ENCODE measurements at regions not wholly inside any gene's neighbourhood (a gene's known extent, or its start where the extent isn't known, plus 50 kb on each side); places are given as distances from the start of the nearest gene placed in this dataset.
"Not testable (repeated sequence)": the region's sequence is repeated elsewhere in the genome, so short reads cannot be mapped to it uniquely, and the experiment has no call there.

DNA sequence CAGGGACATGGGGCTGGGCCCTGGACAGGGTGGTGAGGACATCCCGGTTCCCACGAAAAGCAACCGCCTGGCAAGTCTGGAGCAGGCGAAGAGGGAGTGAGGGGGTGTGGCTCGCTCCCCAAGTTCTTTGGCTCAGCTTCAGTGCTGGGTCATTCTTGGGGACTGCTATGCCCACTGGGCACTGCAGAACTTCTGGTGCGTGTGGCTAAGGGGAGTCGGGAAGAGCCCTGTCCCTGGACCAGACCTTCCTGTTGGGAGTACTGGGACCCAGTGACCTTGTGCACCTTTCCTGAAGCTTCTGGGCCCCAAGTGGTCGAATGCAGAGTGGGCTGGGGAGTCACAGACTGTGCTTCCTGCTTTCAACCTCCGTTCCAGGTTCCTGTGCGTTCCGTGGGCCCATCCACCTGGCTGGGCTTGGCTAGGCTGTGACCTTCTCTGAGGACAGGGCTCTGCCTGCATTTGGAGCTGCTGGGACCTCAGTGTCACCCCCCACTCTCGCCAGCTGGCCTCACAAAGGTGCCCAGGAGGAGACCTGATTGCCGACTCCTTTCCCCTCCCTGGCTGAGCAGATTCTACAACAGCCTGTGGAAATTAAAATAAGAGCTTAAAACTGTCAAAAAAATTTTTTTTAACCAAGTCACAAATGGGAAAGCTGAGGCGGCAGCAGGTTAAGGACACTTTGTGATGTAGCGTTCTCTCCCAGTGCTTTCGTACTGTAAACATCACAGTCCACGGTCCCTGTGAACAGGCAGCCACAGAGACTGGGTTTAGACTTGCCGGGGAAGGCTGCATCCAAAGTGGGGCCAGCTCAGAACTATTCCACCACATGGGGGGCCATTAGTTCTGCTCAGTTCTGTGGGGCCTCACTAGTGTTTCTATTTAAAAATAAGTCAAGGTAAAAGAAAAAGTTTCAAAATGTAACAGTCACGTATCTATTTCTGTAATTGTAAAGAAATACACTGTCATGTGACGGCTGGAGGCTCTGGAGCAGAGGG lies 63.8 kb upstream of the WNT7B start:
- DNase-seq = no peak

DNA sequence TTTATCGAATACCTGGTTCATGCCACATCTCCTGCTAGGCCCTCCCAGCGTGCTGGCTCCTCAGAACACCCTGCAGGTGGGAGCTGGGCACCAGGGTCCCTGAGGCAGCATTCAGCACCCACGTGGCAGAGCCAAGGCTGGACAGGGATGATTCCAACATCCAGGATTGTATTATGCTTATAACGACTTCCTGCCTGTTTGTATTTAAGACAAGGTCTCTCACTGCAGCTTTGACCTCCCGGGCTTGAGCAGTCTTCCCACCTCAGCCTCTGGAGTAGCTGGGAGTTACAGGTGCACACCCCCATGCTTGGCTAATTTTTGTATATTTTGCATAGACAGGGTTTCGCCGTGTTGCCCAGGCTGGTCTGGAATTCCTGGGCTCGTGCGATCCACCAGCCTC lies 64.7 kb upstream of the WNT7B start:
- no peak for DNase-seq

DNA sequence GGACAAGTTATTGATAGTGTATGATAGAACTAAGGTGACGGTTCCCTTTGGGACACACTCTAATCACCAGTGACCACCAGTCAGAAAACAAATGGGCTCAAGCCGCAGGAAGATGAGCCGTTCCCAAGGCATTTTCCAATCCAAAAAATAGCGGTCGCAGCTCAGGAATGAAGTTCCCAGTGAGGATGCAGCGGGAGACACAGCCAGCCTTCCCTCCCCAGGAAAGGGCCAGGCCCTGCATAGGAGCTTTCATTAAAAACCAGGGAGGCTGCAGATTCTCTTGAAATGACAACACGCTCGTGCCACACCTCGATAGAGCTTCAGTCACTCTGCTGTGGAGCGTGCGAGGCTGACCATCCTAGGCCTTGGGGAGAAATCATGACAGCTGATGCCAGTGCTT lies 65.8 kb upstream of the WNT7B start:
- no peak for DNase-seq

DNA sequence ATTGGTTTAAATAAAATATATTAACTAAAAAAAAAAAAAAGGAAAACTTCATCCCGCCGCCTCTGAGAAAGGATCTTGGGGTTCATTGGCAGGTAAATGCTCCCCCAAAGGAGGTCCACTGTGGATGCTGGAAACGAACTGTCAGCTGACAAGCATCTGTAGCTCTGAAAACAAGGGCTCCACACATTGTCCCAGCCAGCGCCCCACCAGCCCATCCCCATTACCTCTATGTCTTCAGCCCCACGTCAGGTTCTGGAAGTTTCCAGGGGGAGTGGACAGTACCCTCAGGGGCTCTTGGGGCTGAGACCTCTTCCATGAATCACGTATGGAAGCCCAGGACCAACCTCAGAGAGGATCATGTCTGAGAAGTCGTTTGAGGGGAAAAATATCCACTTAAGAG lies 66.4 kb upstream of the WNT7B start:
- no peak for DNase-seq

DNA sequence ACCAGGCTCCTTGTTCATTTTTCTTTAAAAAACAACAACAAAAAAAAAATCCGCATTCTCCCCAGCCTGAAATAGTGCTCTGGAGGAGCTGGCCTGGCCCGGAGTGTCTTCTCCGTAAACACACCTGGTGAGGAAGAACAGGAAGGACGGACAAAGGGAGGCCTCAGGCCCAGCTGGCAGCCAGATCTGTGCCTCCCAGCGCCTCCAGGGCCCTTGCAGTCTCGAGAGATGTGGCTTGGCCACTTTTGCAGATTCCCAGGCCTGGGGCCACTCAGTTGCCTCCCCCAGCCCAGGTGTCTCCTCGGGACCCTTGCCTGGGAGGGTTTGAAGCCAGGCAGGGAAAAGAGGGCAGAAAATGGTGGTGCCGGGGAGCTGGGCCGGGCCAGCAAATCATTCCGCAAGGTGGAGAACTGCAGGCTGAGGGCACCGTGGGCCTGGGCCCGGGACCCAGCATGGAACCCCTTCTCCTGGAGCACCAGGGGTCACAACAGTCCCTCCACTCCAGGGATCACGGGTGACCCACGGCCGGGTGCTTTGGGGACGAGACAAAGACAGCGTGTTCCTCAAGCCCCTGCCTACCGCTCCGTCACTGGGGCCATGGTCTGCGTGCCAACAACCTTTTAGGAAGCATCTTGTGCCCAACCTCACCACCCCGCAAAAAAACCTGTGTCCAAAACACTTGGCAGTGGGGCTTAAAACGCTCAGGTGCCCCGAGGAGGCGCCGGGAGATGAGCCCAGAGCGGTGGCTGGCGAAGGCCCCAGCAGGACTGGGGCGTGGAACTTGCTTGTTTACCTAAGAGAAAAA lies 67.1 kb upstream of the WNT7B start:
- no peak for DNase-seq

DNA sequence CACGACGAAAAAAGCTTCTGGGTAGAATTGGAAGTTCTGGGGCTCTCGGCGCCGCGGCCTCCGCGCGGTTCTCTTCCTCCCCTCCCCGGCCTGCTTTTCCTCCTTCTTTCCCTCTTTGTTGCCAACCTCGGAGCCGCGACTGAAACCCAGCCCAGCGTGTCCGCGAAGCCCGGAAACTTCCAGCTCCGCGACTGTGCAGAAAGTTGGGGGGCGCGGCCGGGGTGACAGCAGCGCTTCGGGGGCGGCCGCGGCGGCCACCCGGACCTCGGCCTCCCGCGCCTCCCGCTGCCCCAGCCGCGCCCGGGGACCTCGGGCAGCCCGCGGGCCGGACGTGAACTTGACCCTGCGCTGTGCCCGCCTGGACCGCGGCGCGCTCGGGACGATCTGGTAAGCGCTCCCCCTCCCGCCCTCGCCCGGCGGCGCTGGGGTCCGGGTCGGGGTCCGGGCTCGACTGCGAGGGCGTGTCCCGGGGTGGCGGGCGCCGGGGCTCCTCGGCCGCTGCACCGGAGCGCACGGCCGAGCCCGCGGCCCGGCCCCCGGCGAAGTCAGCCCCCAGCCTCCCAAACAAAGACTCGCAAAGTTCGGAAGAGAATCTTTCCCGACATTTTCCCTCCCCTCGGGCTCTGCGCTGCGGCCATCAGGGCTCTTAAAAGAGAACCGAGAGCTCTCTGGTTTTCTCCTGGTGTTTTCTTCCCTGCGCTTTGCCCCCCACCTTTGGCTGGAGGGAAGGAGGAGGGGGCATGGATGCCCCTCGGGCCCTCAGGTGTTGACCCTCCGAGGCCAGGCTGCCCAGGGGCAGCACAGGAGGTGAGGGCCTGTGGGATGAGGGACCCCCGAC lies 67.9 kb upstream of the WNT7B start:
- no peak for DNase-seq

DNA sequence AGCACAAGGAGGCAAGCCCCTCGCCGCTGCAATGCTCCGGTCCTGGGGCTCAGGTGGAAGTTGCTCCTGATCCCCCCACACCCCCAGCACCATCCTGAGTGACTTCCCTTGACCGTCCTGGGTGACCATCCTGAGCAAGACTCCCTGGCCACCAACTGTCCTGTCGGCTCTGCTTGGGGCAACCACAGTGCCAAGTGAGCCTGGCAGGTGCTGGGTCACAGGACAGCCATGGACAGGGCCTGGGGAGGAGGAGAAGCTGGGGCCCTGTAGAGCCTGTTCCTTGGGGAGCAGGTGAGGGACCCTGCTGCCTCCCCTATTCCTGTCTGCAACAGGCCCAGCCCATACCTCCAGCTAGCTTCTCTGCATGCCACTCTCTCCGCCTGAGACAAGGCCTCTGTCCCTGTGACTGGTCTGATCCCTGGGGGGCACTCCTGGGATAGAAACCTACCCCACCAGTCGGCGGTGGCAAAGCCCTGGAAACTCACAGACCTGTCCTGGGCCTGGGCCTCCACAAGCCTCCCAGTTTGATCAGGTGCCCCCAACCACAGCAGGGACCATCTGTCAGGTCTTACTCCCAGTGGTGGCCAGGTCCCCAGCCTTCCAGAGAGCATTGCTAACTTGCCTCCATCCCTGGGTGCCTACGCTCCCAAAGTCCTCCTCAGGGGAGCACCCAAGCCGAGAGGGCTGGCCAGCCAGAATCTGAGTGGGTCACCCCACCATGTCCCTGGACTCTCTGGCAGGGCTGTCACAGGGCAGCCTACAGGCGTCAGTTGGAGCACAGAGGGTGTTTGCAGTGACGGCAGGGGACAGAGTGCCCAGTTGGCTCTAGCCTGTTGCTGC lies 68.7 kb upstream of the WNT7B start:
- DNase-seq = no peak

DNA sequence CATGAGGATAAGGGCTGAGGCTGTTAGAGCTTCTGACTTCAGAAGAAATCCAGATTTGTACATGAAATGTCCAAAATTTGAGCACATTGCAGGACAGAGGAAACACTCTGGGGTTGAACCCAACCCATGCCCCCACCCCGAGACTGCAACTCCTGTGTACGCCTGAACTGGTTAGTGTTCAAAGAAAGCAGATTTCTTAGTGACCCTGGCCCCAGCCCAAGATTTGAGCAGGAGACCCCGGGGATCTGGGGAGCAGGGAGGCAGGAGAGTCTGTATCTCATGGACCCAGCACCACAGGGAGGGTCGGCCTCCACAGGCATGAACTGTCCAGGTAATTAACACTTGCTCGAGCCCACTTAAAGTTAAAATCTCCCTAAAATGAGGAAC lies 69.3 kb upstream of the WNT7B start:
- DNase-seq = no peak

DNA sequence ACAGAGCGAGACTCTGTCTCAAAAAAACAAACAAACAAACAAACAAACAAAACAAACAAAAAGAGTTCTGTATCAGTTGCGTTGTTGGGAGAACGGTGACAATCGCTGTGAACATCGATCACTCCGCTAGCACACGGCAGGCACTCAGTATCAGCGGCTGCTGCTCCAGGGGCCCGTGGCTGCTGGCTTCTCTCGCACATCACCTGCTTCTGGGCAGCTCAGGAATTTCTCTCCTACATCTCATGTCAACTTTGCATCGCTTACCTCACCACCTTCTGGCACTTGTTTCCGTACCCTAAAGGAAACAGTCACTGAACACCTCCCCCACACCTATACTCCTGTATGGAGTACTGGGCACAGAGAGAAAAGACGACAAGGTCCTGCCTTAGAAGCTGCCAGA lies 70.3 kb upstream of the WNT7B start:
- no peak for DNase-seq

DNA sequence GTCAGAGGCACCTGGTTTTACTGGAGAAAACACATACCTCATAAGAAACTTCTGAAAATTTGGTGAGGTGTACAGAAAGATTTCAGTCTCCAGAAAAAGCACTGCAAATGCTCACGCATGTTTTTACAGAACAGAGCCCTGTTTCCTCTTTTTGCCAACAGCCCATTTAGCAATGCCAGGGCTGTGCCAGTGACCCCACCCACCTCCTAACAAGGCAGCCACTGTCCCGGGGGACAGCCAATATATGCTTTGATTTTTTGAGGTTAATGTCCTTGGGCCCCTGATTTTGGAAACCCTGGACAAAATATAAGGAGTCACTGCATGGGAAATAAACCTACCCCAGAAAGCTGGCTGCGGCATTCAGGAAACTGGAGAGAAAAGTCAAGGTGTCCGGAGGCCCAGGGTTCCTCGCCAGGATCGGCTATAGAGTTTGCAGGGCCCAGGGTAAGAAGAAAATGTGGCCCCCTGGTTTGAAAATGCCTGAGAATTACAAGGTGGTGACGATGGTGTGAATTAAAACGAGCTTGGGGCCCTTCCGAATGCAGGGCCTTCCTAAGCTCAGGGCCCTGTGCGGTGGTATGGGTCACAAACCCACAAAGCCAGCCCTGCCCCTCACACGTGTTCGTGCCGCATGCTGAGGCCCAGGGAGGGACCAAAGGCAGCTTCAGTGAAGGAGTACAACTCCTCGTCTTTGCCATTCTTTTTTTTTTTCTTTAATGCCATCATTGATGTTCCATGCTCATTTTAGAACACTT lies 71.1 kb upstream of the WNT7B start:
- DNase-seq = no peak

DNA sequence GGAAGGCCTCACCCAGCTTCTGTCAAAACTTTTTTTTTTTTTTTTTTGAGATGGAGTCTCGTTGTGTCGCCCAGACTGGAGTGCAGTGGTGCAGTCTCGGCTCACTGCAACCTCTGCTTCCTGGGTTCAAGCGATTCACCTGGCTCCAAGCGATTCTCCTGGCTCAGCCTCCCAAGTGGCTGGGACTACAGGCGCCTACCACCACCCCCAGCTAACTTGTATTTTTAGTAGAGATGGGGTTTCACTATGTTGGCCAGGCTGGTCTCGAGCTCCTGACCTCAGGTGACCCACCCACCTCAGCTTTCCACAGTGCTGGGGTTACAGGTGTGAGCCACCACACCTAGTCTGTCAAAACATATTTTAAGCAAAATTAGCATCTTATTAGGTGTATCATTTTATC lies 71.7 kb upstream of the WNT7B start:
- not testable (repeated sequence) for DNase-seq

DNA sequence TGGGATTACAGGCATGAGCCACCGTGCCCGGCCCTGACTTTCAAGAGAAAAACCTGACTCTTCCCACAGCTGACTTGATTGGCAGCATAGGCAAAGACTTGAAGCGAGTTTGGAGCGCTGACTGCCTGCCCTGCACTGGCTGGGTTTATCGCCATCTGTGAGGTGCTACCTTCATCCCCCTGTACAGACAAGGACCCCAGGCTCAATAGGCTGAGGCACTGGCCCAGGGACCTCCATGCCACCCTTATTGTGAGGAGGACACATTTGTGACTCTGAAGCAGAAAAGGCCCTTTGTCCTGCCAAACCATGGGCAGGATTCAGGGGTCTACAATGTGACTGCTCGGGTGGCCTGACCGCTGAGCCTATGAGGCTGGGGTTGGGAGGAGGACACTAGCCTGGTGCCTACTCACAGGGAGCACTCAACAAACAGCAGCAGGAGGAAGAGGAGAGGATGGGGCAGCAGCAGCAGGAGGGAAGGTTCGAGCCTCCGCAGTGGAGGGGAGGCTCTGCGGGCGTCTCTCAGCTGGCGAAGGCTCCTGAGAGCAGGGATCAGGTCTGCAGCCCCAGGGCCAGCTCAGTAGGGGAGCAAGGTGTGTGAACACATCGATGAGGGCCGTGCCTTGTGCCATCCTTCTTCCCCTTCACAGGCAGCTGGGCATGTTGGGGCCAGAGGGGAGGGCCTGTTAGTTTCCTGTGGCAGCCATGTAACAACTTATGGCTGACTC lies 72.9 kb upstream of the WNT7B start:
- no peak for DNase-seq

DNA sequence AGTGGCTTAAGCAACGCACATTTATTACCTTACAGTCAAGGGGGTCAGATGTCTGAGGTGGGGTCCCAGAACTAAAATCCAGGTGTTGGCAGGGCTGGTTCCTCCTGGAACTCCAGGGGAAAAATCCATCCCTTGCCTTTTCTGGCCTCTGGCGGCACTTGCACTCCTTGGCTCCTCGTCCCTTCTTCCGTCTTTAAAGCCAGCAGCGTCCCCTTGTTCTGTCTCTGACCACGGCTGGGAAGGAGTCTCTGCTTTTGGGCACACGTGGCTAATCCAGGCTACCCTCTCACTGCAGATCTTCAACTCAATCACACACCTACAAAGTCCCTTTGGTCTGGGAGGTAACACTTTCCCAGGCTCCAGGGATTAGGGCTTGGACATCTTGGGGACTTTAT lies 73.5 kb upstream of the WNT7B start:
- DNase-seq = no peak

DNA sequence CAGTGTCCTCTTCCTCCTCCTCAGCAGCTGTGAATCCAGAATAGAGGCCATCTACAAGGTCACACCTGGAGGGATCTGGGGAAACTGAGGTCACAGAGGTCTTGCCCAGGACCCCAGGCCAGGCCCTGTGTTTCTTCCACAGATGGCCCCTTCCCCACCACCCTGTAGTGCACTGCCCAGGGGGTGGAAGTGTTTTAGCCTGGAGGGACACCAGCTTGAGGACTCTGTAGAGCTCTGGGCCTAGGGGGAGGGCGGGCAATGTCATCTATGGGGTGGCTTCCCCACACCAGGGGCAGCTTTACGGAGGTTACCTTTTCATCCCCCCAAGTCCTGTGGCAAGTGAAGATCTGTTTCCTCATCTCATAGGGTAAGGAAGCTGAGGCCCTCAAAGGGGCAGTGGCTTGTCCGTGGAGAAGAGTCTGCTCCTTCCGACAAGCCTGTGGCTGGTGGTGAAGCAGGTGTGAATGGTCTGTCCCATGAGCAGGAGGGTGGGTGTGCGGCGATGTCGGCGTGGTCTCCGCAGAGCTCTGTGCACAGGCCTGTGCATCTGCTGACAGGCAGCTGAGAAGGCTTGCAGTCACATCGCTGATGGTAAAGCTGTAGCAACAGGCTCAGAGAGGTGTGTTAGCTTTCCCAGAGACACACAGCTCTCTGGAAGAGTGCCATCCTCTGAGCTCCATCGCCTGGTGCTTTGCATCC lies 74.1 kb upstream of the WNT7B start:
- DNase-seq = no peak

DNA sequence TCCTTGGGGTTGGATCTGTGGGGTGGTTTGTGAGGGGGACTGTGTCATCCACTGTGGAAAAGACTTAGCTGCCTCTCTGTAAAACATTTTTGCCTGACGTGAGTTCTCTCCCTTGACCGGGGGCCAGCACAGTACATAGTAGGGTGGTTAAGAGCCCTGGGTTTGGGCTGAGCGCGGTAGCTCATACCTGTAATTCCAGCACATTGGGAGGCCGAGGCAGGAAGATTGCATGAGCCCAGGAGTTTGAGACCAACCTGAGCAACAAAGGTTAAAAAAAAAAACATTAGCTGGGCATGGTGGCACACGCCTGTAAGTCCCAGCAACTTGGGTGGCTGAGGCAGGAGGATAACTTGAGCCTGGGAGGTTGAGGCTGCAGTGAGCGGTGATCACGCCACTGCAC lies 74.7 kb upstream of the WNT7B start:
- DNase-seq = no peak

DNA sequence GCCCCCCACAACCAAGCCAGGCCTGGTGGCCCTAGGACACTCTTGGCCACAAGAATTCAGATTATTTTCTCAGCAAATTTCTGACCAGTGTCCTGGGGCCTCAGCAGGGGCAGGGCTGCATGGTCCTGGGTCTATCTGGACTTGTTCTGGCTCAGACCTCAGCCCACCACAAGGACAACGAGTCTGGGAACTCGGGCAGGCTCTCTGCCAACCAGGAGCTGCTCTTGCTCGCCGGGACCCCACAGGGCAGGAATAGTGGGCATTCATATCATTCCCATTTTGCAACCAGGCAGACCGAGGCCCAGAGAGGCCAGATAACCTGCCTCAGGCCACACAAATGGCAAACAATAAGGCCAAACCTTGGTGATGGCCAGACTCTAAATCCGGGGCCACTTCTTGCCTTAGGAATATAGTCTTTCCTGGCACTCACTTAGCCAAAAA lies 75.4 kb upstream of the WNT7B start:
- DNase-seq = no peak

DNA sequence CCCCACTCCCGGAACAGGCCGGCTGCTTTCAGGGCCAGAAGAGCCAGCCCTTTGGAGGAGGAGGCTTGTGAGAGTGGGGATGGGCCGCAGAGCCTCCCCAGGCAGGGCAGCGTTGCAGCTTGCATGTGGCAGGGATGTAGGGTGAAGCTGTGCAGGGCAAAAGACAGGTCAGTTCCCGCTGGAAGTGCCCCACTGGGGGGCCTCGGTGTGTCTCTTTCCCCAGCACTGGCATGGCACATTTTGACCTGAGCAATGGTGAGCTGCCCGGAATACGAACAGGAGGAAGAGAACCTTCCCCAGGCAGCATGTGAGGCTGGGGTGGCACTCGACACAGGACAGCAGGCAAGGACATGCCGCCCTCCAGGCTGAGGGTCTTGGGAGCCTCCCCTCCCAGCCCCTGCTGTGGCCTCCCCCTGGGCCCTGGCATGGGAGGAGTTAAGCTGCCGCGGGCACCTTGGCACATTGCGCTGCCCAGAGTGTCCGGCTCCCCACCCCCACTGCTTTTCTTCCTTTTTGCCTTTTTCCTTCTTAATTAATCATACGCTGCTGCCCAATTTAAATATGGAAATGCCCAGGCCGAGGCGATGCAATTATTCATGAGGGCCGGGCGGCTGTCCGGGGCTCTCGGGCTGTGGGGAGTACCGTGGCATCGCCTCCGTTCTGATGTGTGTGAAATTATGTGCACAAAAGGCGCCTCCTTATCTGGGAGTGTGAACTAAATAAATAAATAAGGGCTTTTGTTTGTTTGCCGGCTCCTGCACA lies 76.0 kb upstream of the WNT7B start:
- DNase-seq = no peak

DNA sequence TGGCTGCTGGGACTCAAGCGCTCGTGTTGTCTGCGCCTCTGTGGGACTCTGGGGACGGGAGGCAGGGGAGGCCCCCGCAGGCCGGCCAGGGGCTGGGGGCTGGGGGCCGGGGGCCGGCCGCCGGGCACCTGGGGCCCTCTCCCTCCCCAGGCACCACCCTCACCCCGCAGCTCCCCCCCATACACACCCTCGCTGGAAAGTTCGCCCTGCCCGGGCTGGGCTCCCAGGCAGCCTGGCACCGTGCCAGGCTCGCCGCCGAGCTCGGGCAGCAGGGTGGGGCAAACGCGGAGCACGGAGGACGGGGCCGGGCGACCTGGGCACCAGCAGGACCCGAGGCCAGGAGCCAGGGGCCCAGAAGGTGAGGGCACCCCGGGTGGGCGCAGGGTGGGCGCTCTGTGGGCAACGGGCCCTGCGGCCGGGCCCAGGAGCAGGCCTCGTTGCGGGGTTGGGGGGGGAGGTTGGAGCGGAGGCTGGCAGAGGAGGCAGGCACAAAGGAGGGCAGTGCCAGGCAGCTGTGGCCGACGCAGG lies 76.7 kb upstream of the WNT7B start:
- DNase-seq = peak; percentile 65

All from NCI-H774 (cell line).